GM21526 (cell line): ENCODE measurements at regions not wholly inside any gene's neighbourhood (a gene's known extent, or its start where the extent isn't known, plus 50 kb on each side); places are given as distances from the start of the nearest gene placed in this dataset.

ENCODE experiments used
- ATAC-seq: cut with Tn5 transposase; IDR thresholded peaks from one replicate; pipeline ENCODE4 v1.9.1; 2021; ENCODE audit warnings: moderate library complexity; ENCODE audit not compliant: unreplicated experiment, low FRiP score

- ATAC-seq: no peak
These were observed 133.7 kb upstream of the RUNX3 start for GRCh38 chr1:25063591-25064416.

- no peak for ATAC-seq
These were observed 132.7 kb upstream of the RUNX3 start for GRCh38 chr1:25062621-25063255.

GRCh38 chr1:25061261-25061995 lies 131.4 kb upstream of the RUNX3 start:
- ATAC-seq: no peak

GRCh38 chr1:25057188-25057587 lies 127.1 kb upstream of the RUNX3 start:
- no peak for ATAC-seq

GRCh38 chr1:25056536-25056935 lies 126.5 kb upstream of the RUNX3 start:
- no peak for ATAC-seq

- no peak for ATAC-seq
These were observed 125.9 kb upstream of the RUNX3 start for GRCh38 chr1:25055961-25056360.

GRCh38 chr1:25055324-25055780 lies 125.3 kb upstream of the RUNX3 start:
- no peak for ATAC-seq

GRCh38 chr1:25054526-25055323 lies 124.6 kb upstream of the RUNX3 start:
- no peak for ATAC-seq

GRCh38 chr1:25053576-25054250 lies 123.6 kb upstream of the RUNX3 start:
- ATAC-seq: no peak

GRCh38 chr1:25051906-25052305 lies 121.8 kb upstream of the RUNX3 start:
- no peak for ATAC-seq

- ATAC-seq: no peak
These were observed 121.4 kb upstream of the RUNX3 start for GRCh38 chr1:25051504-25051903.

- ATAC-seq: no peak
These were observed 120.1 kb upstream of the RUNX3 start for GRCh38 chr1:25050165-25050564.

- no peak for ATAC-seq
These were observed 119.1 kb upstream of the RUNX3 start for GRCh38 chr1:25049190-25049589.

GRCh38 chr1:25048728-25049127 lies 118.7 kb upstream of the RUNX3 start:
- ATAC-seq: no peak

- ATAC-seq: no peak
These were observed 117.6 kb upstream of the RUNX3 start for GRCh38 chr1:25047506-25048240.

GRCh38 chr1:25046194-25046532 lies 116.1 kb upstream of the RUNX3 start:
- no peak for ATAC-seq

- ATAC-seq: no peak
These were observed 115.6 kb upstream of the RUNX3 start for GRCh38 chr1:25045480-25046193.

- no peak for ATAC-seq
These were observed 113.1 kb upstream of the RUNX3 start for GRCh38 chr1:25043228-25043580.
